H9 (cell line): ENCODE measurements at regions not wholly inside any gene's neighbourhood (a gene's known extent, or its start where the extent isn't known, plus 50 kb on each side); places are given as distances from the start of the nearest gene placed in this dataset.

Experiments used
- DNase-seq: peaks from one replicate; pipeline ENCODE4 v3.0.0-alpha.2; 2017
- H2AFZ ChIP-seq: one replicate; pipeline ENCODE4 v1.6.1; 2013; ENCODE audit warnings: mild to moderate bottlenecking, low read length, control low read depth, moderate library complexity
- H2AK5ac ChIP-seq: 2 replicates; pipeline ENCODE4 v1.6.1; 2013; ENCODE audit warnings: low read length, control low read depth, mixed read lengths; ENCODE audit not compliant: insufficient read length
- H2BK120ac ChIP-seq: one replicate; pipeline ENCODE4 v1.6.1; 2013; ENCODE audit warnings: low read depth, mild to moderate bottlenecking, low read length, control low read depth, inconsistent platforms; ENCODE audit not compliant: poor library complexity, severe bottlenecking
- H2BK12ac ChIP-seq: 2 replicates; pipeline ENCODE4 v1.6.1; 2013; ENCODE audit warnings: low read length, control low read depth, mixed read lengths, low read depth; ENCODE audit not compliant: insufficient read length
- H2BK15ac ChIP-seq: 2 replicates; pipeline ENCODE4 v1.6.1; 2013; ENCODE audit warnings: low read depth, low read length, control low read depth
- H2BK20ac ChIP-seq: one replicate; pipeline ENCODE4 v1.6.1; 2013; ENCODE audit warnings: low read depth, mild to moderate bottlenecking, low read length, control low read depth, inconsistent platforms; ENCODE audit not compliant: poor library complexity, severe bottlenecking
- H2BK5ac ChIP-seq: 2 replicates; pipeline ENCODE4 v1.6.1; 2013; ENCODE audit warnings: low read length, control low read depth, mixed read lengths; ENCODE audit not compliant: insufficient read length
- H3K14ac ChIP-seq: 2 replicates; pipeline ENCODE4 v1.6.1; 2013; ENCODE audit warnings: low read length, control low read depth; ENCODE audit not compliant: insufficient read depth
- H3K18ac ChIP-seq: 2 replicates; pipeline ENCODE4 v1.6.1; 2013; ENCODE audit warnings: low read depth, mild to moderate bottlenecking, mixed read lengths, low read length, control low read depth; ENCODE audit not compliant: insufficient read length
- H3K23ac ChIP-seq: 2 replicates; pipeline ENCODE4 v1.6.1; 2013; ENCODE audit warnings: low read length, control low read depth, mixed read lengths, low read depth; ENCODE audit not compliant: insufficient read length
- H3K23me2 ChIP-seq: 2 replicates; pipeline ENCODE4 v1.6.1; 2013; ENCODE audit warnings: low read depth, mild to moderate bottlenecking, mixed read lengths, low read length, control low read depth; ENCODE audit not compliant: insufficient read length, poor library complexity, severe bottlenecking
- H3K27ac ChIP-seq: 2 replicates; pipeline ENCODE4 v1.5.1; 2013; ENCODE audit warnings: low read length, control low read depth, mixed read lengths, low read depth; ENCODE audit not compliant: insufficient read length
- H3K27me3 ChIP-seq: 2 replicates; pipeline ENCODE4 v1.6.1; 2013; ENCODE audit warnings: low read length, control low read depth, inconsistent platforms; ENCODE audit not compliant: insufficient read depth
- H3K4ac ChIP-seq: 2 replicates; pipeline ENCODE4 v1.6.1; 2013; ENCODE audit warnings: low read depth, mild to moderate bottlenecking, control low read depth, inconsistent platforms, low read length, moderate library complexity
- H3K4me1 ChIP-seq: 2 replicates; pipeline ENCODE4 v1.6.1; 2013; ENCODE audit warnings: low read length, control low read depth, inconsistent platforms; ENCODE audit not compliant: insufficient read depth
- H3K4me2 ChIP-seq: 2 replicates; pipeline ENCODE4 v1.6.1; 2013; ENCODE audit warnings: low read length, control low read depth, mixed read lengths; ENCODE audit not compliant: insufficient read length, insufficient read depth
- H3K56ac ChIP-seq: 2 replicates; pipeline ENCODE4 v1.6.1; 2013; ENCODE audit warnings: low read depth, mild to moderate bottlenecking, mixed read lengths, low read length, control low read depth; ENCODE audit not compliant: insufficient read length
- H3K79me1 ChIP-seq: 2 replicates; pipeline ENCODE4 v1.6.1; 2013; ENCODE audit warnings: low read depth, mild to moderate bottlenecking, moderate library complexity, low read length, control low read depth, inconsistent platforms; ENCODE audit not compliant: insufficient read depth, poor library complexity, severe bottlenecking
- H3K79me2 ChIP-seq: 2 replicates; pipeline ENCODE4 v1.6.1; 2013; ENCODE audit warnings: low read length, control low read depth, inconsistent platforms; ENCODE audit not compliant: insufficient read depth
- H3K9ac ChIP-seq: 2 replicates; pipeline ENCODE4 v1.6.1; 2013; ENCODE audit warnings: low read length, control low read depth, mixed read lengths; ENCODE audit not compliant: insufficient read length; ENCODE audit errors: extremely low read depth
- H3K9me3 ChIP-seq: one replicate; pipeline ENCODE4 v1.6.1; 2013; ENCODE audit warnings: low read depth, low read length, inconsistent platforms; ENCODE audit not compliant: control insufficient read depth
- H3T11ph ChIP-seq: one replicate; pipeline ENCODE4 v1.6.1; 2013; ENCODE audit warnings: mild to moderate bottlenecking, low read length, control low read depth, inconsistent platforms
- H4K20me1 ChIP-seq: one replicate; pipeline ENCODE4 v1.6.1; 2013; ENCODE audit not compliant: control insufficient read depth, insufficient read length, insufficient read depth
- H4K5ac ChIP-seq: 2 replicates; pipeline ENCODE4 v1.6.1; 2013; ENCODE audit warnings: low read depth, mild to moderate bottlenecking, mixed read lengths, low read length, control low read depth; ENCODE audit not compliant: insufficient read length
- H4K8ac ChIP-seq: replicated peaks from 2 replicates; pipeline ENCODE4 v1.6.1; 2013; ENCODE audit warnings: low read length, control low read depth, mixed read lengths, low read depth; ENCODE audit not compliant: insufficient read length
- H4K91ac ChIP-seq: 2 replicates; pipeline ENCODE4 v1.6.1; 2013; ENCODE audit warnings: low read depth, mild to moderate bottlenecking, moderate library complexity, mixed read lengths, low read length, control low read depth; ENCODE audit not compliant: insufficient read length
- H3K27ac Mint-ChIP-seq, 3 experiments: 2 replicates in 2 of 3; 3 replicates in 1 of 3; pipeline ENCODE4 v1.8.0; 2020 to 2021; ENCODE audit warnings: mixed read lengths in 3 of 3, mild to moderate bottlenecking in 1 of 3, moderate library complexity in 1 of 3
- H3K27me3 Mint-ChIP-seq: 2 replicates; pipeline ENCODE4 v1.8.0; 2021; ENCODE audit warnings: low read depth, mild to moderate bottlenecking, moderate library complexity, mixed read lengths
- H3K36me3 Mint-ChIP-seq, 3 experiments: 2 replicates in 2 of 3; 3 replicates in 1 of 3; pipeline ENCODE4 v1.8.0; 2020 to 2021; ENCODE audit warnings: low read depth in 3 of 3, mixed read lengths in 3 of 3; ENCODE audit not compliant: insufficient read depth in 1 of 3
- H3K4me1 Mint-ChIP-seq, 2 experiments: 2 replicates each; pipeline ENCODE4 v1.8.0; 2020; ENCODE audit warnings: mixed read lengths in 2 of 2
- H3K4me3 Mint-ChIP-seq, 2 experiments: 2 replicates in 1 of 2; 3 replicates in 1 of 2; pipeline ENCODE4 v1.8.0; 2020 to 2021; ENCODE audit warnings: mild to moderate bottlenecking in 2 of 2, mixed read lengths in 2 of 2, moderate library complexity in 1 of 2
- H3K9me3 Mint-ChIP-seq, 2 experiments: 2 replicates in 1 of 2; 3 replicates in 1 of 2; pipeline ENCODE4 v1.8.0; 2020; ENCODE audit warnings: mild to moderate bottlenecking in 2 of 2, mixed read lengths in 2 of 2, moderate library complexity in 1 of 2
- CTCF ChIP-seq: fragments of 200-600 bp; sonication (generic); conservative IDR thresholded peaks from 3 replicates; pipeline ENCODE4 v1.8.0; 2021; ENCODE audit warnings: antibody characterized with exemption, mild to moderate bottlenecking
- WGBS: extraction: QIAGEN DNeasy Blood & Tissue Kit; methylation state at CpG from one replicate; pipeline ENCODE4 v1.1.7; 2013; ENCODE audit warnings: missing lambda C conversion rate, low lambda C conversion rate, mixed read lengths; ENCODE audit not compliant: insufficient read length; ENCODE audit errors: extremely low coverage; 5-methylcytosine and 5-hydroxymethylcytosine counted together

- no peak overlapping the region for H3K4ac ChIP-seq
- WGBS = no CpG with 5 or more reads among the region's 4 CpGs
- no peak overlapping the region for H4K8ac ChIP-seq
- H3K9me3 ChIP-seq = no peaks in the 10 kb centered on the region
- no peak overlapping the region for H3K56ac ChIP-seq
- DNase-seq = no peak
- H2BK5ac ChIP-seq = no peak overlapping the region
- H3K9ac ChIP-seq = no peak overlapping the region
- no peak overlapping the region for H3T11ph ChIP-seq
- H3K9me3 Mint-ChIP-seq = no peaks in the 10 kb centered on the region
- H3K14ac ChIP-seq = no peak overlapping the region
- H2AK5ac ChIP-seq = no peak overlapping the region
- no peak overlapping the region for H3K4me2 ChIP-seq
- no peak overlapping the region for H3K4me3 Mint-ChIP-seq
- no peaks in the 10 kb centered on the region for H4K20me1 ChIP-seq
- no peak overlapping the region for H2BK120ac ChIP-seq
- H3K79me2 ChIP-seq = no peaks in the 10 kb centered on the region
- H3K23ac ChIP-seq = no peak overlapping the region
- TF ChIP-seq CTCF = no peak
- no peaks in the 10 kb centered on the region for H3K27me3 ChIP-seq
- H2AFZ ChIP-seq = no peak overlapping the region
- H2BK12ac ChIP-seq = no peak overlapping the region
- no peak overlapping the region for H2BK20ac ChIP-seq
- H3K27ac Mint-ChIP-seq = no peak overlapping the region
- no peaks in the 10 kb centered on the region for H3K23me2 ChIP-seq
- no peak overlapping the region for H3K27ac ChIP-seq
- no peak overlapping the region for H3K18ac ChIP-seq
- no peaks in the 10 kb centered on the region for H3K79me1 ChIP-seq
- H2BK15ac ChIP-seq = no peak overlapping the region
- peaks cover 6 to 12% of the 10 kb centered on the region in 2 experiments for H3K4me1 Mint-ChIP-seq
- no peak overlapping the region for H4K91ac ChIP-seq
- no peaks in the 10 kb centered on the region; the same call in 1 of the 2 replicates for H3K4me1 ChIP-seq
- H3K36me3 Mint-ChIP-seq = no peaks in the 10 kb centered on the region
- no peak overlapping the region for H4K5ac ChIP-seq
- no peaks in the 10 kb centered on the region; the same call in 1 of the 2 replicates for H3K27me3 Mint-ChIP-seq
These were observed 458.1 kb downstream of the MTRR start for GRCh38 chr5:8327016-8327415.
